HCT116 (cell line): ENCODE measurements at regions not wholly inside any gene's neighbourhood (a gene's known extent, or its start where the extent isn't known, plus 50 kb on each side); places are given as distances from the start of the nearest gene placed in this dataset.

Source experiments
- ATAC-seq: fragments of 200-7000 bp; cut with Tn5 transposase; 2 replicates; pipeline ENCODE4 v1.9.1; 2020; ENCODE audit warnings: mild to moderate bottlenecking, moderate library complexity
- BruUV-seq: library from RNA; stranded (reverse); fragments of 400-500 nt; replicated peaks from 2 replicates; lab custom pipeline; 2021; lab: Mats Ljungman, UMichigan
- CTCF ChIA-PET: fragments of 300-600 bp; sonication (Branson Sonifier 250); formaldehyde crosslinking; loops from one replicate; lab custom pipeline; 2021; ENCODE audit warnings: antibody characterized with exemption; lab: Charles Lee
- POLR2A ChIA-PET: fragments of 300-600, 350-600 bp; sonication (Branson Sonifier 250); formaldehyde crosslinking; loops from one replicate; lab custom pipeline; 2021; ENCODE audit warnings: antibody characterized with exemption; lab: Charles Lee
- RAD21 ChIA-PET, 2 experiments: fragments of 300-600 bp; sonication (Branson Sonifier 250); formaldehyde crosslinking; loops; one replicate each; lab custom pipeline; 2023; ENCODE audit warnings: low total read pairs in 2 of 2; ENCODE audit not compliant: uncharacterized antibody in 2 of 2, unreplicated experiment in 2 of 2, low non-redundant PET in 1 of 2; lab: Charles Lee
- DNase-seq: peaks from one replicate; pipeline ENCODE4 v3.0.0-alpha.2; 2010; ENCODE audit warnings: low read depth, low spot score
- H2AFZ ChIP-seq: fragments of 200-600 bp; shearing (Covaris generic), sonication (generic); 2 replicates; pipeline ENCODE4 v1.6.1; 2017; ENCODE audit warnings: low read depth, mixed run types, mixed read lengths, antibody characterized with exemption, low read length; ENCODE audit not compliant: poor library complexity, severe bottlenecking
- H3K27ac ChIP-seq: 2 replicates; pipeline ENCODE4 v1.5.1; 2012; ENCODE audit warnings: low read depth, low read length
- H3K27me3 ChIP-seq: fragments of 200-600 bp; sonication (generic); 2 replicates; pipeline ENCODE4 v1.6.1; 2016; ENCODE audit warnings: mixed run types, low read length, mixed read lengths; ENCODE audit not compliant: insufficient read depth
- H3K36me3 ChIP-seq, 2 experiments: fragments of 200-500 bp in 1 of 2; fragments of 200-600 bp in 1 of 2; sonication (Bioruptor generic) in 1 of 2; sonication (generic) in 1 of 2; 2 replicates each; pipeline versions ENCODE4 v1.5.1 to v1.6.1; 2014 to 2016; ENCODE audit warnings: low read length in 2 of 2, inconsistent platforms in 1 of 2, mixed read lengths in 1 of 2, mixed run types in 1 of 2; ENCODE audit not compliant: insufficient read depth in 2 of 2, control insufficient read depth in 1 of 2
- H3K4me1 ChIP-seq, 2 experiments: fragments of 200-600 bp in 1 of 2; sonication (generic) in 1 of 2; 2 replicates each; pipeline versions ENCODE4 v1.5.1 to v1.6.1; 2012 to 2017; ENCODE audit warnings: low read length in 2 of 2, inconsistent platforms in 1 of 2, mild to moderate bottlenecking in 1 of 2, mixed read lengths in 1 of 2, mixed run types in 1 of 2, moderate library complexity in 1 of 2; ENCODE audit not compliant: insufficient read depth in 2 of 2, control insufficient read depth in 1 of 2
- H3K4me2 ChIP-seq: fragments of 200-600 bp; sonication (generic); 2 replicates; pipeline ENCODE4 v1.6.1; 2017; ENCODE audit warnings: mixed run types, low read length, mixed read lengths
- H3K4me3 ChIP-seq, 2 experiments: fragments of 200-600 bp in 1 of 2; sonication (generic) in 1 of 2; replicated peaks in 1 of 2; 2 replicates each; pipeline ENCODE4 v1.5.1; 2011 to 2016; ENCODE audit warnings: low read length in 2 of 2, control low read depth in 1 of 2, low read depth in 1 of 2, mild to moderate bottlenecking in 1 of 2, mixed read lengths in 1 of 2, mixed run types in 1 of 2
- H3K79me2 ChIP-seq: fragments of 200-600 bp; sonication (generic); 2 replicates; pipeline ENCODE4 v1.6.1; 2017; ENCODE audit warnings: mild to moderate bottlenecking, mixed run types, low read length, moderate library complexity, mixed read lengths; ENCODE audit not compliant: insufficient read depth
- H3K9ac ChIP-seq: fragments of 200-600 bp; sonication (generic); 2 replicates; pipeline ENCODE4 v1.6.1; 2016; ENCODE audit warnings: low read length, mixed read lengths
- H3K9me2 ChIP-seq: fragments of 200-600 bp; sonication (generic), shearing (Covaris generic); 2 replicates; pipeline ENCODE4 v1.6.1; 2017; ENCODE audit warnings: mixed run types, mild to moderate bottlenecking, moderate library complexity; ENCODE audit not compliant: insufficient read depth
- H3K9me3 ChIP-seq, 2 experiments: fragments of 200-500 bp in 1 of 2; fragments of 200-600 bp in 1 of 2; sonication (Bioruptor generic) in 1 of 2; sonication (generic) in 1 of 2; 2 replicates each; pipeline ENCODE4 v1.6.1; 2014 to 2017; ENCODE audit warnings: low read length in 2 of 2, mixed read lengths in 2 of 2, inconsistent platforms in 1 of 2, low read depth in 1 of 2, mild to moderate bottlenecking in 1 of 2, mixed run types in 1 of 2, moderate library complexity in 1 of 2; ENCODE audit not compliant: control insufficient read depth in 1 of 2, insufficient read depth in 1 of 2
- H4K20me1 ChIP-seq: fragments of 200-600 bp; sonication (generic), shearing (Covaris generic); 2 replicates; pipeline ENCODE4 v1.6.1; 2017; ENCODE audit warnings: mixed run types, mild to moderate bottlenecking, moderate library complexity; ENCODE audit not compliant: insufficient read depth
- CBX3 ChIP-seq: IDR thresholded peaks from 2 replicates; pipeline ENCODE4 v1.6.1; 2012; ENCODE audit warnings: low read depth
- ELF1 ChIP-seq: IDR thresholded peaks from 2 replicates; pipeline ENCODE4 v1.6.1; 2012; ENCODE audit warnings: low read depth, borderline replicate concordance
- POLR2AphosphoS5 ChIP-seq: IDR thresholded peaks from 2 replicates; pipeline ENCODE4 v1.6.1; 2011; ENCODE audit warnings: mild to moderate bottlenecking, low read depth, low read length, moderate library complexity
- RAD21 ChIP-seq: IDR thresholded peaks from 2 replicates; pipeline ENCODE4 v1.6.1; 2012; ENCODE audit warnings: low read depth, mild to moderate bottlenecking
- TCF7L2 ChIP-seq: IDR thresholded peaks from 2 replicates; pipeline ENCODE4 v1.7.0; 2011; ENCODE audit warnings: borderline replicate concordance, inconsistent platforms; ENCODE audit not compliant: insufficient read depth, insufficient read length; ENCODE audit errors: extremely low read depth
- ZFX ChIP-seq: fragments of 450-650 bp; IDR thresholded peaks from 2 replicates; pipeline ENCODE4 v1.6.1; 2017
- intact Hi-C: fragments of 100-400 bp; cut with micrococcal nuclease; formaldehyde crosslinking; loops from 2 replicates; pipeline ENCODE4 v1.10.0; 2022
- TF ChIP-seq, protein P1 (sequence below): IDR thresholded peaks from 2 replicates; pipeline ENCODE4 v1.6.1; 2012
- TF ChIP-seq, protein P2 (sequence below): IDR thresholded peaks from 2 replicates; pipeline ENCODE4 v1.6.1; 2012; ENCODE audit warnings: low read depth
- TF ChIP-seq, protein P3 (sequence below), 3 experiments: fragments of 200-600 bp in 1 of 3; sonication (generic) in 1 of 3; IDR thresholded peaks in 2 of 3; conservative IDR thresholded peaks in 1 of 3; 2 replicates each; pipeline ENCODE4 v1.5.1; 2012 to 2017; ENCODE audit warnings: low read depth in 2 of 3, low read length in 2 of 3, antibody characterized with exemption in 1 of 3, borderline replicate concordance in 1 of 3, control low read depth in 1 of 3, mild to moderate bottlenecking in 1 of 3, mixed read lengths in 1 of 3, mixed run types in 1 of 3, moderate library complexity in 1 of 3; ENCODE audit not compliant: insufficient read depth in 1 of 3
- TF ChIP-seq, protein P4 (sequence below): IDR thresholded peaks from 2 replicates; pipeline ENCODE4 v1.6.1; 2011; ENCODE audit warnings: mild to moderate bottlenecking, low read length, moderate library complexity; ENCODE audit not compliant: insufficient replicate concordance; ENCODE audit errors: extremely low read depth
- TF ChIP-seq, protein P5 (sequence below): IDR thresholded peaks from 2 replicates; pipeline ENCODE4 v1.6.1; 2012

DNA sequence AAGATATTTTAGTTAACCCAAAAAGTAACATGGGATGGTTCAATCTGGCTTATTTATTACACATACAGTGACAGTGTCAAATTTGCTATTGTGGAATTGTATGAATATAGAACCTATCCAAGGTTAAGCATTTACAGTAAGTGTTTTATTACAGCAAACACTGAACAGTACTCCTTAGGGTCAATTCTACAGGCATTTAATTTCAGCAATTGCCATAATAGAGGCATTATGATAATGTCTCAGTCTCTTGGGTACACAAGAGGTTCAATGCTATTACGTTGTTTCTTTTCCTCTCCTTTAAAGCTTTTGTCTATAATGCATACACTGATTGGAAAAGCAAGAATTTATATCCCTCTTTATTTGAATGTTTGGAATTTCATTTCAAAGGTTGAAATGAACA, 275.7 kb upstream of the NAALADL2 start:
- RAD21 ChIA-PET, result no interaction called here

More for the DNA sequence above, 275.7 kb upstream of the NAALADL2 start:
- Histone ChIP-seq H3K4me2 (no peak overlapping the region), H4K20me1 (no peaks in the 10 kb centered on the region), H3K36me3 (no peaks in the 10 kb centered on the region), H2AFZ (no peak overlapping the region), H3K4me1 (no peaks in the 10 kb centered on the region), H3K27ac (no peak overlapping the region), H3K9me3 (no peaks in the 10 kb centered on the region), H3K9me2 (no peaks in the 10 kb centered on the region), H3K27me3 (no peaks in the 10 kb centered on the region), H3K4me3 (no peak overlapping the region), H3K79me2 (no peaks in the 10 kb centered on the region), H3K9ac (no peak overlapping the region)
- DNase-seq, result no peak
- no peak for TF ChIP-seq POLR2AphosphoS5
- no peak for TF ChIP-seq CBX3
- TF ChIP-seq ELF1, result no peak
- TF ChIP-seq, protein P1, sequence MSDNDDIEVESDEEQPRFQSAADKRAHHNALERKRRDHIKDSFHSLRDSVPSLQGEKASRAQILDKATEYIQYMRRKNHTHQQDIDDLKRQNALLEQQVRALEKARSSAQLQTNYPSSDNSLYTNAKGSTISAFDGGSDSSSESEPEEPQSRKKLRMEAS, result no peak
- no peak for TF ChIP-seq ZFX
- no peak for TF ChIP-seq TCF7L2
- no peak for TF ChIP-seq RAD21
- TF ChIP-seq, protein P2, sequence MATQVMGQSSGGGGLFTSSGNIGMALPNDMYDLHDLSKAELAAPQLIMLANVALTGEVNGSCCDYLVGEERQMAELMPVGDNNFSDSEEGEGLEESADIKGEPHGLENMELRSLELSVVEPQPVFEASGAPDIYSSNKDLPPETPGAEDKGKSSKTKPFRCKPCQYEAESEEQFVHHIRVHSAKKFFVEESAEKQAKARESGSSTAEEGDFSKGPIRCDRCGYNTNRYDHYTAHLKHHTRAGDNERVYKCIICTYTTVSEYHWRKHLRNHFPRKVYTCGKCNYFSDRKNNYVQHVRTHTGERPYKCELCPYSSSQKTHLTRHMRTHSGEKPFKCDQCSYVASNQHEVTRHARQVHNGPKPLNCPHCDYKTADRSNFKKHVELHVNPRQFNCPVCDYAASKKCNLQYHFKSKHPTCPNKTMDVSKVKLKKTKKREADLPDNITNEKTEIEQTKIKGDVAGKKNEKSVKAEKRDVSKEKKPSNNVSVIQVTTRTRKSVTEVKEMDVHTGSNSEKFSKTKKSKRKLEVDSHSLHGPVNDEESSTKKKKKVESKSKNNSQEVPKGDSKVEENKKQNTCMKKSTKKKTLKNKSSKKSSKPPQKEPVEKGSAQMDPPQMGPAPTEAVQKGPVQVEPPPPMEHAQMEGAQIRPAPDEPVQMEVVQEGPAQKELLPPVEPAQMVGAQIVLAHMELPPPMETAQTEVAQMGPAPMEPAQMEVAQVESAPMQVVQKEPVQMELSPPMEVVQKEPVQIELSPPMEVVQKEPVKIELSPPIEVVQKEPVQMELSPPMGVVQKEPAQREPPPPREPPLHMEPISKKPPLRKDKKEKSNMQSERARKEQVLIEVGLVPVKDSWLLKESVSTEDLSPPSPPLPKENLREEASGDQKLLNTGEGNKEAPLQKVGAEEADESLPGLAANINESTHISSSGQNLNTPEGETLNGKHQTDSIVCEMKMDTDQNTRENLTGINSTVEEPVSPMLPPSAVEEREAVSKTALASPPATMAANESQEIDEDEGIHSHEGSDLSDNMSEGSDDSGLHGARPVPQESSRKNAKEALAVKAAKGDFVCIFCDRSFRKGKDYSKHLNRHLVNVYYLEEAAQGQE, result no peak
- TF ChIP-seq, protein P3, sequence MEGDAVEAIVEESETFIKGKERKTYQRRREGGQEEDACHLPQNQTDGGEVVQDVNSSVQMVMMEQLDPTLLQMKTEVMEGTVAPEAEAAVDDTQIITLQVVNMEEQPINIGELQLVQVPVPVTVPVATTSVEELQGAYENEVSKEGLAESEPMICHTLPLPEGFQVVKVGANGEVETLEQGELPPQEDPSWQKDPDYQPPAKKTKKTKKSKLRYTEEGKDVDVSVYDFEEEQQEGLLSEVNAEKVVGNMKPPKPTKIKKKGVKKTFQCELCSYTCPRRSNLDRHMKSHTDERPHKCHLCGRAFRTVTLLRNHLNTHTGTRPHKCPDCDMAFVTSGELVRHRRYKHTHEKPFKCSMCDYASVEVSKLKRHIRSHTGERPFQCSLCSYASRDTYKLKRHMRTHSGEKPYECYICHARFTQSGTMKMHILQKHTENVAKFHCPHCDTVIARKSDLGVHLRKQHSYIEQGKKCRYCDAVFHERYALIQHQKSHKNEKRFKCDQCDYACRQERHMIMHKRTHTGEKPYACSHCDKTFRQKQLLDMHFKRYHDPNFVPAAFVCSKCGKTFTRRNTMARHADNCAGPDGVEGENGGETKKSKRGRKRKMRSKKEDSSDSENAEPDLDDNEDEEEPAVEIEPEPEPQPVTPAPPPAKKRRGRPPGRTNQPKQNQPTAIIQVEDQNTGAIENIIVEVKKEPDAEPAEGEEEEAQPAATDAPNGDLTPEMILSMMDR (IDR thresholded peaks at IDR 0.05 in 2 of 3, conservative IDR thresholded peaks at IDR 0.05 in 1 of 3; ENCODE audit: borderline replicate concordance in 1 of 3, insufficient read depth in 1 of 3, low read depth in 2 of 3, low read length in 2 of 3), result no peak
- TF ChIP-seq, protein P4, sequence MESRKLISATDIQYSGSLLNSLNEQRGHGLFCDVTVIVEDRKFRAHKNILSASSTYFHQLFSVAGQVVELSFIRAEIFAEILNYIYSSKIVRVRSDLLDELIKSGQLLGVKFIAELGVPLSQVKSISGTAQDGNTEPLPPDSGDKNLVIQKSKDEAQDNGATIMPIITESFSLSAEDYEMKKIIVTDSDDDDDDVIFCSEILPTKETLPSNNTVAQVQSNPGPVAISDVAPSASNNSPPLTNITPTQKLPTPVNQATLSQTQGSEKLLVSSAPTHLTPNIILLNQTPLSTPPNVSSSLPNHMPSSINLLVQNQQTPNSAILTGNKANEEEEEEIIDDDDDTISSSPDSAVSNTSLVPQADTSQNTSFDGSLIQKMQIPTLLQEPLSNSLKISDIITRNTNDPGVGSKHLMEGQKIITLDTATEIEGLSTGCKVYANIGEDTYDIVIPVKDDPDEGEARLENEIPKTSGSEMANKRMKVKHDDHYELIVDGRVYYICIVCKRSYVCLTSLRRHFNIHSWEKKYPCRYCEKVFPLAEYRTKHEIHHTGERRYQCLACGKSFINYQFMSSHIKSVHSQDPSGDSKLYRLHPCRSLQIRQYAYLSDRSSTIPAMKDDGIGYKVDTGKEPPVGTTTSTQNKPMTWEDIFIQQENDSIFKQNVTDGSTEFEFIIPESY, result no peak
- TF ChIP-seq, protein P5, sequence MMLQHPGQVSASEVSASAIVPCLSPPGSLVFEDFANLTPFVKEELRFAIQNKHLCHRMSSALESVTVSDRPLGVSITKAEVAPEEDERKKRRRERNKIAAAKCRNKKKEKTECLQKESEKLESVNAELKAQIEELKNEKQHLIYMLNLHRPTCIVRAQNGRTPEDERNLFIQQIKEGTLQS, result no peak
- ChIA-PET POLR2A (no interaction called here), CTCF (no interaction called here)
- ATAC-seq, result no peak
- BruUV-seq, result no TSS peak
- intact Hi-C loops, result no loop called here
